ENCODE measurements at regions not wholly inside any gene's neighbourhood (a gene's known extent, or its start where the extent isn't known, plus 50 kb on each side); places are given as distances from the start of the nearest gene placed in this dataset.

GRCh38 chr14:32258336-32258993 is 55.4 kb upstream of the RNU6-8 start:
- DNase-seq = no peak
- intact Hi-C loops (cut with micrococcal nuclease; ENCODE audit: unreplicated experiment) = loop anchor here (10.0 kb wide), 3 partner anchors 804 to 1604 kb away; partner anchors contain the start of gene DTD2
- Histone ChIP-seq H3K36me3 (ENCODE audit: low read depth) (no peaks in the 10 kb centered on the region), H3K4me2 (no peak overlapping the region), H3F3A (ENCODE audit: insufficient read depth, low read depth) (peaks cover 4% of the 10 kb centered on the region; the same call in 1 of the 2 replicates), H3K9me3 (ENCODE audit: insufficient read depth, low read depth) (peaks cover 7% of the 10 kb centered on the region), H3K27me3 (ENCODE audit: insufficient read depth, low read depth) (no peaks in the 10 kb centered on the region), H4K20me1 (ENCODE audit: insufficient read depth) (no peaks in the 10 kb centered on the region), H3K4me1 (replicated peaks; ENCODE audit: insufficient read depth) (peaks cover 20% of the 10 kb centered on the region), H3K9me2 (ENCODE audit: insufficient read depth) (no peaks in the 10 kb centered on the region), H3K4me3 (no peak overlapping the region), H3K27ac (no peak overlapping the region), H3K79me2 (ENCODE audit: low read depth) (no peaks in the 10 kb centered on the region), H2AFZ (no peak overlapping the region)
- TF ChIP-seq, protein P1, sequence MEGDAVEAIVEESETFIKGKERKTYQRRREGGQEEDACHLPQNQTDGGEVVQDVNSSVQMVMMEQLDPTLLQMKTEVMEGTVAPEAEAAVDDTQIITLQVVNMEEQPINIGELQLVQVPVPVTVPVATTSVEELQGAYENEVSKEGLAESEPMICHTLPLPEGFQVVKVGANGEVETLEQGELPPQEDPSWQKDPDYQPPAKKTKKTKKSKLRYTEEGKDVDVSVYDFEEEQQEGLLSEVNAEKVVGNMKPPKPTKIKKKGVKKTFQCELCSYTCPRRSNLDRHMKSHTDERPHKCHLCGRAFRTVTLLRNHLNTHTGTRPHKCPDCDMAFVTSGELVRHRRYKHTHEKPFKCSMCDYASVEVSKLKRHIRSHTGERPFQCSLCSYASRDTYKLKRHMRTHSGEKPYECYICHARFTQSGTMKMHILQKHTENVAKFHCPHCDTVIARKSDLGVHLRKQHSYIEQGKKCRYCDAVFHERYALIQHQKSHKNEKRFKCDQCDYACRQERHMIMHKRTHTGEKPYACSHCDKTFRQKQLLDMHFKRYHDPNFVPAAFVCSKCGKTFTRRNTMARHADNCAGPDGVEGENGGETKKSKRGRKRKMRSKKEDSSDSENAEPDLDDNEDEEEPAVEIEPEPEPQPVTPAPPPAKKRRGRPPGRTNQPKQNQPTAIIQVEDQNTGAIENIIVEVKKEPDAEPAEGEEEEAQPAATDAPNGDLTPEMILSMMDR (conservative IDR thresholded peaks at IDR 0.05) = no peak
- TF ChIP-seq EZH2 (IDR thresholded peaks at IDR 0.05; ENCODE audit: low read depth) = no peak
- no TSS peak for BruUV-seq (replicated peaks)
- CTCF ChIA-PET = interaction anchor here (0.6 to 1.9 kb wide), 3 partner anchors 97 to 305 kb away, joined by 3 to 7 read pairs (median 5); no protein-coding TSS in a partner anchor
- POLR2A ChIA-PET (ENCODE audit: unreplicated experiment) = no interaction called here

DNA sequence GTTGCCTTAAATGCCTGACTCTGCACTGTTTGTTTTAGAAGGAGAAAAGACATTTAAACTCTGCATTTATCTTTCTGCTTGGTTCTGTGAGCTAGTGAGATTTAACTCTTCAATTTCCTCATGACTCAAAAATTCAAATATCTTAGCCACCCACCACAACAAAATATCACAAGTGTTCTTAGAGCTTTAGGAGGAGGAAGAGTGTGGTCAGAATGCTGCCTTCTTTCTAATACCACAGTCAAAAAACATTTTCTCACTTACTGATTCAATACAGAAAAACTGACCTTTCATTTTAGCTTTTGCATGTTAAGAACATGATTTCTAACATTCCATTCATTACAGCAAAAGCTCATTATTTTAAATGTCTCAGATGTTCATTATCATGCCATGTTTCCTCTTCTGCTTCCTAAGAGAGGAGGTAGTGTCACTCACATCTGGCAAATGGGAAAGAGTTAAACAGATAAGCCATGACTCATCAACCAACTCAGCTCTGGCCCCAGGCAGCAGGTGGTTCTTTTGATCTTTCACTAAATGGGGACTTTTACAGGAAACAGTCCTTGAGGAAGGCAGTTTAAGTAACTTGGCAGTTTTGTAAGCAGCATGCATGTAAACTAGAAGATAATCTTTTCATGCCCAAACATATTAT is 56.4 kb upstream of the RNU6-8 start:
- Histone ChIP-seq H2AFZ (no peak overlapping the region), H3K27me3 (ENCODE audit: insufficient read depth, low read depth) (no peaks in the 10 kb centered on the region), H3K4me3 (no peak overlapping the region), H3F3A (ENCODE audit: insufficient read depth, low read depth) (peaks cover 4% of the 10 kb centered on the region; the same call in 1 of the 2 replicates), H3K79me2 (ENCODE audit: low read depth) (no peaks in the 10 kb centered on the region), H3K36me3 (ENCODE audit: low read depth) (no peaks in the 10 kb centered on the region), H3K27ac (no peak overlapping the region), H3K4me2 (peak overlapping the region; percentile 23; the same call in 1 of the 2 replicates), H4K20me1 (ENCODE audit: insufficient read depth) (no peaks in the 10 kb centered on the region), H3K4me1 (replicated peaks; ENCODE audit: insufficient read depth) (peaks cover 20% of the 10 kb centered on the region), H3K9me3 (ENCODE audit: insufficient read depth, low read depth) (peaks cover 14% of the 10 kb centered on the region), H3K9me2 (ENCODE audit: insufficient read depth) (no peaks in the 10 kb centered on the region)
- no peak for TF ChIP-seq EZH2 (IDR thresholded peaks at IDR 0.05; ENCODE audit: low read depth)
- TF ChIP-seq, protein P1 (conservative IDR thresholded peaks at IDR 0.05) = no peak
- DNase-seq = peak; percentile 33 to 72
- intact Hi-C loops (cut with micrococcal nuclease; ENCODE audit: unreplicated experiment) = loop anchor here (10.0 kb wide), 3 partner anchors 805 to 1605 kb away; partner anchors contain the start of gene DTD2
- ChIA-PET POLR2A (ENCODE audit: unreplicated experiment) (no interaction called here), CTCF (interaction anchor here (1.9 kb wide), 1 partner anchor 123 kb away, joined by 5 read pairs; no protein-coding TSS in a partner anchor)
- no TSS peak for BruUV-seq (replicated peaks)

DNA sequence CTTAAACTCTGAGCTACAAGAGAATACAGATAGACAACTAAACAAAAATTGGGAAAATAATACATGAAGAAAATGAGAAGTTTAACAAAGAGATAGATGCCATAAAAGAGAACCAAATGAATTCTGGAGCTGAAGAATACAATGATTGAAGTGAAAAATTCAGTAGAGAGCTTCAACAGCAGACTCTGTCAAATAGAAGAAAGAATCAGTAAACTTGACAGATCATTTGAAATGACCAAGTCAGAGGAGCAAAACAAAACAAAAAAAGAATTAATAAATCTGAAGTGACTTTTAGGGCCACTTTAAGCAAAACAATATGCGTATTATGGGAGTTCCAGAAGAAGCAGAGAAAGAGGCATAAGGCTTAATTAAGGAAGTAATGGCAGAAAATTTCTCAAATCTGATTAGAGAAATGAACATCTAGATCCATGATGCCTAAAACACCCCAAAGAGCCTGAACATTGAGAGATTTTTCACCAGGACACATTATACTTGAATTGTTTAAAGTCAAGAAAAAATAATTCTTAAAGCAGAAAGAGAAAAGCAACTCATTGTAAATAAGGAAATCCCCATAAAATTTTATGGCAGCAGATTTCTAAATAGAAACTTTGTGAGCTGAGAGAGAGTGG is 61.0 kb upstream of the RNU6-8 start:
- Histone ChIP-seq H4K20me1 (ENCODE audit: insufficient read depth) (no peaks in the 10 kb centered on the region), H3F3A (ENCODE audit: insufficient read depth, low read depth) (peaks cover 4% of the 10 kb centered on the region; the same call in 1 of the 2 replicates), H3K9me2 (ENCODE audit: insufficient read depth) (no peaks in the 10 kb centered on the region), H3K36me3 (ENCODE audit: low read depth) (no peaks in the 10 kb centered on the region), H3K27me3 (ENCODE audit: insufficient read depth, low read depth) (no peaks in the 10 kb centered on the region), H3K4me3 (no peak overlapping the region), H3K9me3 (ENCODE audit: insufficient read depth, low read depth) (peaks cover 11% of the 10 kb centered on the region), H3K79me2 (ENCODE audit: low read depth) (no peaks in the 10 kb centered on the region), H3K27ac (no peak overlapping the region), H3K4me2 (no peak overlapping the region), H2AFZ (no peak overlapping the region), H3K4me1 (replicated peaks; ENCODE audit: insufficient read depth) (peaks cover 10% of the 10 kb centered on the region)
- ChIA-PET CTCF (no interaction called here), POLR2A (ENCODE audit: unreplicated experiment) (no interaction called here)
- no TSS peak for BruUV-seq (replicated peaks)
- DNase-seq = no peak
- intact Hi-C loops (cut with micrococcal nuclease; ENCODE audit: unreplicated experiment) = no loop called here
- no peak for TF ChIP-seq EZH2 (IDR thresholded peaks at IDR 0.05; ENCODE audit: low read depth)
- TF ChIP-seq, protein P1 (conservative IDR thresholded peaks at IDR 0.05) = no peak

Measured in PC-9 (cell line).